ENCODE measurements at regions not wholly inside any gene's neighbourhood (a gene's known extent, or its start where the extent isn't known, plus 50 kb on each side); places are given as distances from the start of the nearest gene placed in this dataset.

DNA sequence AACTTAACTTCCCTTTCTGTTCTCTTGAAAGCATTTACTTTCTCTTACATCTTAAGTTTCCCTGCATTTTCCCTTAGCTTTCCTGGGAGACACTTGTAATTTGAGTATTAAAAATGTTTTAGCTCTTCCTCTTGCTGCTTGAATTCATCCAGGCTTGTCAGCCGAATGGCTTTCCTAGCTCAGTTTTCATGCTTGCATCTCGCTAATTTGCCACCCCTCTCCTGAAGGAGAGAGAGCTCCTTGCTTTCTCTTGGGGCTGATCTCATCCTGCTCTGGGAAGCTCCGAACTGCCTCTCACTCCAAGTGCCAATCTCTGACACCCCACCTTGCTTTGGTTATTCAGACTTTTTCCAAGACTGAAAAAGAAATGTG lies 374.6 kb upstream of the TBL1XR1 start:
- intact Hi-C loops (cut with micrococcal nuclease; ENCODE audit: unreplicated experiment), result no loop called here
- Histone ChIP-seq H3K9me3 (ENCODE audit: low read length) (no peaks in the 10 kb centered on the region), H3K36me3 (replicated peaks in 1 of 2; ENCODE audit: control insufficient read depth in 1 of 2, insufficient read depth in 2 of 2, low read length in 2 of 2) (no peaks in the 10 kb centered on the region), H2AFZ (ENCODE audit: low read length) (no peak overlapping the region), H3K9ac (ENCODE audit: insufficient read depth, low read depth, low read length) (no peak overlapping the region), H3K4me3 (replicated peaks in 1 of 3; ENCODE audit: insufficient read depth in 1 of 3, low read depth in 2 of 3, low read length in 3 of 3) (no peak overlapping the region), H3K4me1 (ENCODE audit: insufficient read depth, low read length) (peaks cover 10% of the 10 kb centered on the region), H3K27ac (ENCODE audit: extremely low read length, insufficient read depth, low read length) (no peak overlapping the region), H3K27me3 (ENCODE audit: control insufficient read depth in 1 of 2, insufficient read depth in 2 of 2, low read length in 2 of 2) (no peaks in the 10 kb centered on the region; a peak in 1 of 5 replicates), H4K20me1 (ENCODE audit: insufficient read depth, low read length) (no peaks in the 10 kb centered on the region), H3K4me2 (ENCODE audit: low read depth, low read length) (no peak overlapping the region), H3K79me2 (ENCODE audit: insufficient read depth, low read length) (no peaks in the 10 kb centered on the region)
- WGBS (ENCODE audit: low lambda C conversion rate), result 26% methylated on average over 3 of the region's 3 CpGs
- ATAC-seq (no peak), DNase-seq (ENCODE audit: low spot score) (no peak), FAIRE-seq (no peak)
- no peak for TF ChIP-seq SMAD9 (CRISPR knock-in tag; IDR thresholded peaks at IDR 0.05)
- TF ChIP-seq ZNF343 (CRISPR knock-in tag; IDR thresholded peaks at IDR 0.05), result no peak
- TF ChIP-seq POLR2G (IDR thresholded peaks at IDR 0.05; ENCODE audit: low read depth, low read length), result no peak
- TF ChIP-seq CCDC6 (CRISPR knock-in tag; IDR thresholded peaks at IDR 0.05), result no peak
- TF ChIP-seq EEA1 (CRISPR knock-in tag; IDR thresholded peaks at IDR 0.05; ENCODE audit: borderline replicate concordance), result no peak
- TF ChIP-seq ZFY (CRISPR knock-in tag; IDR thresholded peaks at IDR 0.05), result no peak
- TF ChIP-seq CCAR2 (optimal IDR thresholded peaks at IDR 0.05; ENCODE audit: low read depth, low read length), result no peak
- no peak for TF ChIP-seq ZNF224 (CRISPR knock-in tag; IDR thresholded peaks at IDR 0.05)
- TF ChIP-seq ZNF235 (CRISPR knock-in tag; IDR thresholded peaks at IDR 0.05; ENCODE audit: borderline replicate concordance), result no peak
- no peak for TF ChIP-seq RBFOX2 (IDR thresholded peaks at IDR 0.05; ENCODE audit: low read depth, low read length)
- TF ChIP-seq ZNF20 (CRISPR knock-in tag; IDR thresholded peaks at IDR 0.05), result no peak
- TF ChIP-seq ZNF629 (CRISPR knock-in tag; conservative IDR thresholded peaks at IDR 0.05), result no peak
- TF ChIP-seq, protein P1, sequence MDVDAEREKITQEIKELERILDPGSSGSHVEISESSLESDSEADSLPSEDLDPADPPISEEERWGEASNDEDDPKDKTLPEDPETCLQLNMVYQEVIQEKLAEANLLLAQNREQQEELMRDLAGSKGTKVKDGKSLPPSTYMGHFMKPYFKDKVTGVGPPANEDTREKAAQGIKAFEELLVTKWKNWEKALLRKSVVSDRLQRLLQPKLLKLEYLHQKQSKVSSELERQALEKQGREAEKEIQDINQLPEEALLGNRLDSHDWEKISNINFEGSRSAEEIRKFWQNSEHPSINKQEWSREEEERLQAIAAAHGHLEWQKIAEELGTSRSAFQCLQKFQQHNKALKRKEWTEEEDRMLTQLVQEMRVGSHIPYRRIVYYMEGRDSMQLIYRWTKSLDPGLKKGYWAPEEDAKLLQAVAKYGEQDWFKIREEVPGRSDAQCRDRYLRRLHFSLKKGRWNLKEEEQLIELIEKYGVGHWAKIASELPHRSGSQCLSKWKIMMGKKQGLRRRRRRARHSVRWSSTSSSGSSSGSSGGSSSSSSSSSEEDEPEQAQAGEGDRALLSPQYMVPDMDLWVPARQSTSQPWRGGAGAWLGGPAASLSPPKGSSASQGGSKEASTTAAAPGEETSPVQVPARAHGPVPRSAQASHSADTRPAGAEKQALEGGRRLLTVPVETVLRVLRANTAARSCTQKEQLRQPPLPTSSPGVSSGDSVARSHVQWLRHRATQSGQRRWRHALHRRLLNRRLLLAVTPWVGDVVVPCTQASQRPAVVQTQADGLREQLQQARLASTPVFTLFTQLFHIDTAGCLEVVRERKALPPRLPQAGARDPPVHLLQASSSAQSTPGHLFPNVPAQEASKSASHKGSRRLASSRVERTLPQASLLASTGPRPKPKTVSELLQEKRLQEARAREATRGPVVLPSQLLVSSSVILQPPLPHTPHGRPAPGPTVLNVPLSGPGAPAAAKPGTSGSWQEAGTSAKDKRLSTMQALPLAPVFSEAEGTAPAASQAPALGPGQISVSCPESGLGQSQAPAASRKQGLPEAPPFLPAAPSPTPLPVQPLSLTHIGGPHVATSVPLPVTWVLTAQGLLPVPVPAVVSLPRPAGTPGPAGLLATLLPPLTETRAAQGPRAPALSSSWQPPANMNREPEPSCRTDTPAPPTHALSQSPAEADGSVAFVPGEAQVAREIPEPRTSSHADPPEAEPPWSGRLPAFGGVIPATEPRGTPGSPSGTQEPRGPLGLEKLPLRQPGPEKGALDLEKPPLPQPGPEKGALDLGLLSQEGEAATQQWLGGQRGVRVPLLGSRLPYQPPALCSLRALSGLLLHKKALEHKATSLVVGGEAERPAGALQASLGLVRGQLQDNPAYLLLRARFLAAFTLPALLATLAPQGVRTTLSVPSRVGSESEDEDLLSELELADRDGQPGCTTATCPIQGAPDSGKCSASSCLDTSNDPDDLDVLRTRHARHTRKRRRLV (CRISPR knock-in tag; IDR thresholded peaks at IDR 0.05), result no peak
- TF ChIP-seq ZNF138 (CRISPR knock-in tag; IDR thresholded peaks at IDR 0.05; ENCODE audit: low read depth), result no peak
- no peak for TF ChIP-seq ZNF605 (CRISPR knock-in tag; IDR thresholded peaks at IDR 0.05)
- TF ChIP-seq, protein P2, sequence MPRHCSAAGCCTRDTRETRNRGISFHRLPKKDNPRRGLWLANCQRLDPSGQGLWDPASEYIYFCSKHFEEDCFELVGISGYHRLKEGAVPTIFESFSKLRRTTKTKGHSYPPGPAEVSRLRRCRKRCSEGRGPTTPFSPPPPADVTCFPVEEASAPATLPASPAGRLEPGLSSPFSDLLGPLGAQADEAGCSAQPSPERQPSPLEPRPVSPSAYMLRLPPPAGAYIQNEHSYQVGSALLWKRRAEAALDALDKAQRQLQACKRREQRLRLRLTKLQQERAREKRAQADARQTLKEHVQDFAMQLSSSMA (CRISPR knock-in tag; IDR thresholded peaks at IDR 0.05), result no peak
- TF ChIP-seq TRIM24 (CRISPR knock-in tag; IDR thresholded peaks at IDR 0.05), result no peak
- CTCF ChIA-PET (ENCODE audit: low intra/inter-chr PET ratio, low total read pairs), result no interaction called here
- BruUV-seq (replicated peaks), result no TSS peak
- POLR2A ChIA-PET, result no interaction called here
- in situ Hi-C loops (cut with HindIII; ENCODE audit: extremely low pct_ligation_motif_present, low pct_unique_long_range_greater_than_20kb), result no loop called here
